HG03045 (cell line): ENCODE measurements at regions not wholly inside any gene's neighbourhood (a gene's known extent, or its start where the extent isn't known, plus 50 kb on each side); places are given as distances from the start of the nearest gene placed in this dataset.

Experiments used
- ATAC-seq: cut with Tn5 transposase; IDR thresholded peaks from one replicate; pipeline ENCODE4 v1.9.1; 2021; ENCODE audit warnings: mild to moderate bottlenecking, moderate library complexity; ENCODE audit not compliant: unreplicated experiment

DNA sequence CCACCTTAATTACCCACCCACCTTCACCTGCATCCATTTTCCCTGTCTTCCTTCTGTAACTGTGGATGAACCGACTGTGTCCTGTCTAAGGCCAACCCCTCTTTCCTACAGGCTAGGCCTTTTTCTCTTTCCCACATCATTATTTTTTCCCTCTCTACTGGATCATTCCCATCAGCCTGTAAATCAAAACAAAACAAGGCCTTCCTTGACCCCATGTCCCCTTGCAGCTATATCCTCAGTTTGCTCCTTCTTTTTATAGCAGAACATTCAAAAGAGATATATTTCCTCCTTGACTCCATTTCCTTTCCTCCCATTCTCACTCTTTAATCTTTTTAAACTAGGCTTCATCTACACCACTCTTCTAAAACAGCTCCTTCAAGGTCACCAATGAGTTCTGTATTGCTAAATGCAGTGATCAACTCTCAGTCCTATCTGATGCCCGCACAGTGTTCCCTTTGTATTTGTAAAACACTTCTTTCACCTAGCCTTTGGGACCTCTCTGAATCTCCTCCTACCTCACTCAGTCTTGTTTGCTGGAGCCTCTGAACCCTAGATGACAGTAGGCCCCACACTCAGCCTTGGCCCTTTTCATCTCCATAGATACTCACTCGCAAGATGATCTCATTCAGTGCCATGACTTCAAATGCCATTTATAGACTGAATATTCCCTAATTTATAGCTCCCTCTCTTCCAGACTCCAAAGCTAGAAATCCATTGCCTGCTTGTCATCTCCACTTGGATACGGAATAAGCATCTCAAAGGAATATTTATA, 55.7 kb downstream of the CXCR4 start:
- ATAC-seq, result no peak

DNA sequence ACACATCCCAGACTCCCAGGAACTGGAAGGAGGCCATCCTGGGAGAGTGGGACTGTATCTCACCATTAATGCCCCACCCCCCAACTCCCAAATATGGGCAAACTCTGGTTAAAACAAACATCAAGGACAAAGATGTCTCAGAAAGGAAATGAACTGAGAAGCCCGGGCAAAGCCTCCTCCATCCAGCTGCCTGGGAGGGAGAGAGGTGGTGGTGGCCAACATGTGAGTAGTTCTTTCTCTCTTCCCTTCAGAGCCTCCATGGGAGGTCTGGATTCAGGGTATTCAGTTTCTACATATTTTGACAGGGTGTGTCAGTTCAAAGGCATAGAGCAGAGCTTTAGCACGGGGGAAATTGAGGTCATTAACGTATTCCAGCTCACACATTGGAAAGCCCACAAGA, 57.5 kb downstream of the CXCR4 start:
- no peak for ATAC-seq

DNA sequence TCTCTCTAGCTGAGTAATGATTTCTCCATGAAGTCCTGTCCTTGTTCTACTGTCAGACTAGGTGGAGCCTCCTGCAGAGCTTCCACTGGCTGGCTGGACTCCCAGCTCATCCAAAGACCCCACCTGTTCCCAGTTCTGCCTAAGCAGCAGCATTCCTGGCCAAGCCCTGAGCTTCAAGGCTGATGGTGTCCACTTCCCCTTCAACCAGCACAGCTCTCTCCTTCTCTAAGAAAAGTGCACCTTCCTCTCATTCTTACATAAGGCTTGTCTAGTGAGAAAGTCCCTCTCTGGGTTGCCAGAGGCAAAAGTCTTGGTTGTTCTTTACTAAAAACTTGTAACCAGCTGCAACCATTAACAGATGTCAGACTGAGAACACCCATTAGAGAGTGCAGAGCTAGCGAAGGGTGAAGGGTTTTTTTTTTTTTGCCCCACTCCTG, 58.9 kb downstream of the CXCR4 start:
- ATAC-seq, result peak; percentile 46

DNA sequence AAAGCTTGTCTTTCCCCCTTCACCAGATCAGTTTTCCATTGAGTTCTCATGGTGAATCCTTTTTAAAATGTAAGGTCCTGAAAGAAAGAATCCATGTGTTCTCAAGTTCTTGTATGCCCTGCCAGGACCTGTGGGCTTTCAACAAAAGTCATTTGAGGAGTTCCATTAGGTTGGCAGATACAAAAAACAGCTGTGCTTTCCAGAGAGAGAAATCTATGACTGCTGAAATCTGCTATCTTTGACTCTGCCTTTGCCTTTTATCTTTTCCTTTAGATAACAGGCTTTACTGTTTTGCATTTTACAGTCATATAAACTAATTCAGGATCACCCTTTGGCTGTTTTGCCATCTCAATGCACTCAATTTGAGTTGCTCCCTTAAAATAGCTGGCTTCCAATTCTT, 59.7 kb downstream of the CXCR4 start:
- ATAC-seq, result no peak

DNA sequence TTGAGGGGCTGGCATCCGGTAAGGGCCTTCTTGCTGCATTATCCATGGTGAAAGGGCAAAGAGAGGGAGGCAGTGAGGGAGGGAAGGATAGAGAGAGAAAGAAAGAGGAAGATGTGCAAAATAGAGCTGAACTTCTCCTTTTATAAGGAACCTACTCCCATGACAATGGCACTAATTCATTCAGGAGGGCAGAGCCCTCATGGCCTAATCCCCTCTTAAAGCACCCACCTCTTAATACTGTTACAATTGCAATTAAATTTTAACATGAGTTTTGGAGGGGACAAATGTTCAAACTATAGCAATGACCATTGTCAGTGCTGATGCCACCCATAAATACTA, 60.2 kb downstream of the CXCR4 start:
- ATAC-seq, result no peak

DNA sequence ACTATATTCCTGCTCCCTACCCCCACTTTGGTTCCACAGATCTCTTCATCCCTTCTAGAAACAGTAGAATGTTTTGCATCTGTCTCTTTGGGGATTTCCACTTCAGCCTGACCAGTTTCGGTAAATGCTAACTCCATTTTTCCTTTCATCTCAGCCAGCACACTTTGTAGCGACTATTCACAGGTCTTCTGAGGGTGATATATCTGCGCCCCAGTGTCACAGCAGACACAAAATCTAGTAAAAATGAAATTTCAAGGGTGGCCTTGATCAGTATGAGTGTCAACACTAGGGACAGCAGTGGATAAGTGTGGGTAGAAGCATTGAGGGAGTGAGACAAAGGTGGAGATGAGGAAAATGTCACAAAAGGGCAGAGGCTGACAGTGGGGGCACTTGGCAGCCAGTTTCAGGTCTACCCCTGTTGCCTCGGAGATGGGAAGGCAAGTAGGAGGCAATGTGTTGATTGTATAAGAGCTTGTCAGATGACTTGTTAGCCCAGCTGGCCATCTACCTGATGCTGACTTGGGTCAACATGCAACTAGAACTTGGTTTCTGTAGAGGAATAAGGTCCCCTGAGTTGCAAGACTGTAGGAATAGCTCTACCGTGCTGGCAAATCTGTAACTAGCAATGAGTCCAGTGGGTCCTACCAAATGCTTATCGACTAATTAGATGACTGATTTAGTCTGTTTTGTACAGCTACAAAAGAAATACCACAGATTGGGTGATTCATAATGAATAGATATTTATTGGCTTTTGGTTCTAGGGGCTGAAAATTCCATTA, 60.7 kb downstream of the CXCR4 start:
- peak; percentile 49 for ATAC-seq

DNA sequence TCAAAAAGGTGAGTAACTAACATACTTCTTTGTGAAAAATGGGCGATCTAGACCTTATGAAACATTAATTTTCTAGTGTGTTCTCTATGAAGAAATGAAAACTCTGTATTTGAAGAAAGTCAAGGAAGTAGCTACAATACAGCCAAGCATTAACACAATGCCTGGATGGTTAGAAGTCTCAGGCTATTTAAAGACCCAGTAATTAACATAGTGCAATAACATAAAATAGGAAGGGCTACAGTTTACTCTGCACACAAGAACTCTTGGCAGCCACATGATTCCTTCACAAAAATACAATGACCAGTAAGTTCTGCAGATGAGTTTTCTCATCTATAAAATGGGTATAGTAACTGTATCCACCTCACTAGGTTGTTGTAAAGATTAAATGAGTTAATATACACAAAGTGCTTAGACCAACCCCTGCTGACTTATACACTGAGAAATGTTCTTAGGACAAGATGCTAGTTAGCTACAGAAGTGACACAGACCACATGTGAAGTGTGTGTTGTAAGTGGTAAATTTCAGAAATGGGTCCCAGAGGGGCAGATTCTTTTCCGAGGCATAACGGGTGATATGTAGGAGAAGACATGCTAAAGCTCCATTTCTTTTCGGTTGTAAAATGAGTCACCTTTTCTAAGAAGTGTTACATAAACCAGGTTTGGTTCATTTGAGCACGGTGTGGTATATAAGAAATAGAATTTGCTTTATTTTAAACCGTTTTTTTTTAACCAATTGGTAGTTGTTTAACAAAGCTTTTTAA, 61.8 kb downstream of the CXCR4 start:
- ATAC-seq, result no peak

DNA sequence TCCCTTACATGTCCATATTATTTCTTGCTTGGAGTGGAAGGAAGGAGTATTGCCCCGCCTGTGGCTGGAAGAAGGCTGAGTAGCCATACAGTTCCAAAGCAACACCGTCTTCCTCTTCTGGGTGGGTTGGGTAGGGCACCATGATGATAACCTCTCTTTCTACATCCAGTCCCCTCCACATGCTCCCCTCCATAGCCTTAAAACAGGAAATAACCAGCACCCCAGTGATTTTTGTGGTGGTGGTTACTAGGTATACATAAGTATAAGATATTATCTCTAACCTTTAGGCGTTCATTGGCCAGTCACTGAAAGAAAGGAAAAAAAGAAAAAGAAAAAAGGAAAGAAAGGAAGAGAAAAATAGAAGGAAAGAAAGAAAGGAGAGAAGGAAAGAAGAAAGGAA, 63.1 kb downstream of the CXCR4 start:
- no peak for ATAC-seq

DNA sequence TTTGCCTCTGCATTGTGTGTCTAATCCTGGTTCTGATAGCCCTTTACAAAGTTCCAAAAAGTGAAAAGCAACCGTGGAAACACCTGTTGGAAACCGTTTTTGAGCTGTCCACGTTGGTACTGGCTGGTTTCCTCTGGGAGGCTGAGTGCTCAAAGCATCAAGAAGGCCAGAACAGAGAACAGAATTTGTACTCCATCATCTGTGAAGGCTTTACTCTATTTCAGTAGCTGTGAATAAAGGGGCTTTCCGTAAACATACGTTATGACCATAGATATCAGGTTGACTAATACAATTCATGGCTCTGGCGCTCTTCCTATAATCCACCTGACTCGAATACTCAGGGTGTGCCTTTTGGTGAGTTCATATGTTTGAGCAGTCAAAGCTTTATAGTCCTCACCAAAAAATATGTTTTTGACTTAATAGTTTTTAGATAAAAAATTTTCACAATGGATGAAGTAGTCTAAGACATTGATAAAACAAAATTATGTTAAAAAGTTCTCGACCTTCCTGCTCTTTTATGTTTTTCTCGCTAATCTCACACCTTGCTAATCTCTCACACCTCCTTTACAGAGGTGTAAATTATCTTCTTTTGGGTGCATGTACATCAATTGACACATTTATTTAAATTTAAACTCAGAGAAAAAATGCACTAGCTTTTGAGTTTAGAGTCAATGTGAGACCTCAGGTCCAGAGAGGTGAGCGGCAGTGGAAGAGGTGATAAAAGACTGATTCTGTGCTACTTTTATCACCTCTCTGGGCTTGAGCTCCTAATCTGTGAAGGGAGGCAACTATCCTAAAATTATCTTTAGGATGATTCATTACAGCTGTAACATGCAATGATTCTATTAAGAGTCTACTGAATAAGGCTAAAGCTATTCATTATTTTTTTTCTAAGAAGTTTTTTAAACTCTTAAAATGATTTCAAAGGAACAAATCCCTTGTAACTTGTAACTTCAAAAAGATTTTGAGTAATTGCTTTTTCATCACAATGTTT, 65.3 kb downstream of the CXCR4 start:
- ATAC-seq, result peak; percentile 43

DNA sequence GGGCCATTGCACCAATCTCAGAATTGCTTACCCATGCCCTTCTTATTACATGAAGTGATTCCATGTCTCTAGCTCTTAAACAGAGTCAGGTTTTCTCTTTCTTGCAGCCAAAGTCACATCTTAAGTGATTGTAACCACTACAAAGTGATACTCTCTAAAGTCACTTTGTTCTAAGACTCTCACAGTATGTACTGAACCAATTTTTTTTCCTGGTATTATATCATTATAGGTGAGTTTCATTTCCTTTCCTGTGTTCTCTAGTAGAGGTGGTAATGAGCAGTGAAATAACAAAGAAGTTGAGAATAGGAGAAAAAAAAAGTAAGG, 66.3 kb upstream of the DARS1 start:
- ATAC-seq, result no peak

DNA sequence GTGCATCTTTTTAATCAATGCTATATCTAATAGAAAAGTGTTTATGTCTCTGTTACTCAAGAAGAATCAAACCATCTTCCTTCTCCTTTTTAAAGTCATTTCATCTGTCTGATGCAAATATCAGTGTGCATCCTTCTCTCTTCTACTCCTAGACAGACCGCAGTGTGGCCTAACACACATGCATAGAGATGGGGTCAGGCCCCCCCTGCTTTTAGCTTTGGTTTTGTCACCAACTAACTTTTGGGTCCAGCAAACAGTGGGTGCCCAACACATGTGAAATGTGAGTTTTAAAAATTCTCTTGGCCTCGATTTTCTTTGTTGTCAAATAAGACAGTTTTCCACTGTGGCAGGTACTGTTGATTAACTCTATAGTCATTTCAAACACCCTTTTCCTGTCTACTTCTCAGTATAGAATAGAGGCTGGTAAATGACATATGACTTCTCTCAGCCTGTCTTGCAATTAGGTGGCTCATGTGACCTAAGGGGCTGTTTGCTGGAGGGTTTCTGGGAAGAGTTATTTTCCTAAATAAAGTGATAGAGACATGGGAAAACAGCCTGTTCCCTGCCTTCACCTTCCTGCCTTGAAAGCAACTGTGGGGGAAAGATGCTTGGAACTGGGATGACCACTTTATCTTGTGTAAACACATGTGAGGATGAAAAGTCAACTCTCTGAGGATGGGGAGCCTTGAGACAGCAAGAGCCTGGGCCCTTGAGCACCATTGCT, 65.7 kb upstream of the DARS1 start:
- ATAC-seq, result peak; percentile 40

DNA sequence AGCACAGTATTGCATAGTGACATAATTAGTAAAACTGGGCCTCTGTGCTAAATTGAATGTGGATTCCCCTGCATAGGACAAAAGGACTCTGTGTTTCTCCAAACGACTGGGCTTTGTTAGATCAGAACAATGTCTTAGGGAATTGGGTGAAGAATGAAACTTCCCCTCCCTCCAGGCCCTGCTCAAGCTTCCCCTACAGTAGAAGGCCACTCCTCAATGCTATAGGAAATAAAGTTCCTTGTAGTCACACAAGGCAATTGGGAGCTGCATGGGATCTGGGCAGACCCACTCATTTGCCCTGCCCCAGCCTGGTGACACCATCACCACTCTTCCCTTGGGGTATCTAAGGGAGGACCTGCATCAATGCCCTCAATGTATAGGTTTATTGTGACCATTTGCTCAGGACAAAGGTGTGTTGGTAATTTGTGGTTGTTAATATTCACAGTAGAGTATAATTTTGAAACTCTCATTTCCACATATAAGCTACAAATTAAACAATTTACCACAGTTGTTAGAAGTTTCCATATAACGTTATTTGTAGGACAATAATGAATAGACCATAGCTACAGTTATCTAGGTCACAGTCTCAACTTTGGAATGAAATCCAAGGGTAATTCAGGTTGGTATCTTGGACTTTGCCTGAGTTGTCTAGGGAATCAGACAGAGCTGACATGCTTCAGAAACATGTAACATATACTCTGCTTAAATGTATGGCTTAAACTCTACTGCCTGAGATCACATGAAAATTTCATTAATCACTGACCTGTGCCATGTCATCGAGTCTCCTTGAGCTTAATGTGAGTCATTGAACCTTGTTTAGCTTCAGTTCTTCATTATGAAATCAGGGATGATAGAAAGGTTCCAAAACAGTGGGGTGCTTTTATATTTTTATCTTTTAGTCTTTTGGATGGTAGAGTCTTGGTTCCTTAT, 64.8 kb upstream of the DARS1 start:
- no peak for ATAC-seq

DNA sequence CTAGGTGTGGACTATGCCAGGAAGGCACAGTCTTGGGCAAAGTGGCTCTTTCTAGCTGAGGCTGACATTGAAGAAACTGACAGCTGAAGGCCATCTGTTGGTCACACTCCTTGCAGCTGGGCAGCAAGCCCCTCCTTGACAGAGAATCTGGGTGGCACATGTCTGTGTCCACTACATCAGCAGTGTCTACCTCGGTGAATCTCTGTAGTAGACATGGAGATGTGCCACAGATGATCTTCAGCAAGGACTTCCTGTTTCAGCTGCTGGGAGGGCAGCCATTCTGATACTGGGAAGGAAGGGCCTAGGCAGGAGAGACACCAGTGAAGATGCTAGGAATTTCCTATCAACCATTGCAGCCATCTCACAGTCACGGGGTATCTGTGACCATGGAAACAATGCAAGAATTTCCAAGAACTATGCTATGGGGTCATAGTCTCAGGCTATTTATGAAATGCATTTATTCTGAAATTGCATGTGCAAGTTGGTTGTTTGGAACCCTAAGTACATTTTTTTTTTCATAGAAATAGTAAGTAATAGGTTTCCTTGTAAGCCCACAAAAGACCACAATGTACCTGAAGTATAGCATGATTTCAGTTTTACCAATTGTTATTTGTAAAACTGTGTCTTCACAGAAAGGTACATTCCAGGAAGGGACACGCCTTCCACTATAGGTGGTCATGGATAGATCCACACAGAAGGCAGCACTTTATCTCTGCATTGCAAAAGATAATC, 63.8 kb upstream of the DARS1 start:
- ATAC-seq, result no peak

DNA sequence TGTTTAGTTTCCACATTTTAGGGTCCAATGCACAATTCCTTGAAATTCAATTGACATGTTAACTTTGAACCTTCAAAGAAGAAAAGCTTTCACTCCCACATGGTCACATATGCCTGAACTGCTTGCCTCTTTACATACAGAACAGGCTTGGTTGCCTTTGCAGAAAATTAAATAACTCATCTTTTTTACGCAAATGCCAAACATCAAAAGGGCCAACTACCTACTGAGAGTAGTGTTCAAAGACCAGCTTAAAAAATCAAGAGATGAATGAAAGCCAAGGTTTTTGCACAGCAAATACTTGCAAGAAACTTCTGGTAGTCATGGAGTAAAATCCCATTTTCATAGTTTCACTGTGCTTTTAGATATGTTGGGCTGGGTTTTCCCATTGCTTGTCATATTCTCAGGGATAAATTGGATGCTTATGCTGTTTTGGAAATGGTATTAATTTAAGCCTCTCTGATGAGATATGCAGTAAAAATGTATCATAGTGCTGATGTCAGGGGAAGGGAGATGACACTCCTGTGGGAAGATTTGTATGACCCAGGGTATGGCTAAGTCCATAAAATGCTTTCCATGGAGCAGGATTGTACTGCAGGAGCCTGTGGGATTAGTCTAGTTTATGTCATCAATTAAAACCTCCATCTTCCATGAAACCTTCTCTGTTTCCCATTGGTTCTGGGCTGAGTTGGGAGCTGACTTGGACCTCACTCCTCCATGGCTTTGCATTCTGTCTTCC, 60.6 kb upstream of the DARS1 start:
- ATAC-seq, result no peak

DNA sequence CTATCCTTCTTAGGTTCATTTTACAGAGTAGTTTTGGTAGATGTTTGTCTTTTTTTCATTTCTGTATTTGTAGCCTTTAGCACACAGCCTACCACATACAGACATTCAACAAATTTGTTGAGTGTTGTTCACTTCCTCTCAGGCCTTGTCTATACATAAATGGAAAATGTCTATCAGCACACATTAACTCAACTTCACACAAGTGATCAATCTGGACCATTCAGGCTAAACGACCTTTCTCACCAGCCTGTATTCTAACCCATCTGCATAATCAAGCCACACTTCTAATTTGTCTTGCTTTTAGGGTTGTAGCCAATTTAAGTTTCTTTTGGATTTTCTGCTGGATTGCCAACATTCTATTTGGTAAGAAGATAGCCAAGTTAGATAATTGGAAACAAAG, 59.9 kb upstream of the DARS1 start:
- no peak for ATAC-seq
